HG02884 (cell line): ENCODE measurements at regions not wholly inside any gene's neighbourhood (a gene's known extent, or its start where the extent isn't known, plus 50 kb on each side); places are given as distances from the start of the nearest gene placed in this dataset.

Experiments
- ATAC-seq: cut with Tn5 transposase; IDR thresholded peaks from one replicate; pipeline ENCODE4 v1.9.1; 2021; ENCODE audit warnings: mild to moderate bottlenecking, moderate library complexity; ENCODE audit not compliant: unreplicated experiment

GRCh38 chr9:80223897-80224296 is 652.1 kb downstream of the TLE4 start:
- ATAC-seq = no peak

GRCh38 chr9:80222466-80223169 is 650.9 kb downstream of the TLE4 start:
- ATAC-seq = no peak

- ATAC-seq = no peak
Observed at GRCh38 chr9:80218328-80218727, 646.6 kb downstream of the TLE4 start.

DNA sequence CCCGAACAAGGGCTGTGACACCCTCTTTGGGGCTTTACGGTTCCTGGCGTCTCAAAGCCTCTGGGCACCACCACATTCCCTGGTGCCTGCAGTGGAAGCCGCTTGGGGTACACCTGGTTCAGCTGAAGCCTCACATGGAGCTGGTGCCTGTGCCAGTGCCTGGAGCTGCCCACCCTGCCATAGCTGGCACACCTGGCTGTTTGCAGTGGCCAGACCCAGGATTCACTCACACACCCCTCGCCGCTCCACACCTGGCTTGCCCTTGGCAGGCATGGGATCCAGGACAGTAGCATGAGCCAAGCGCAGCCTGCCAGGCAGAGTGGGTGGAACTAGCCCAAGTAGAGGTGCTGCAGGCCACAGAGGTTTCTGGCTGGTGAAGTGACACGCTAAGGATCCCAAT is 641.8 kb downstream of the TLE4 start:
- no peak for ATAC-seq

GRCh38 chr9:80208696-80209095 is 636.9 kb downstream of the TLE4 start:
- no peak for ATAC-seq

DNA sequence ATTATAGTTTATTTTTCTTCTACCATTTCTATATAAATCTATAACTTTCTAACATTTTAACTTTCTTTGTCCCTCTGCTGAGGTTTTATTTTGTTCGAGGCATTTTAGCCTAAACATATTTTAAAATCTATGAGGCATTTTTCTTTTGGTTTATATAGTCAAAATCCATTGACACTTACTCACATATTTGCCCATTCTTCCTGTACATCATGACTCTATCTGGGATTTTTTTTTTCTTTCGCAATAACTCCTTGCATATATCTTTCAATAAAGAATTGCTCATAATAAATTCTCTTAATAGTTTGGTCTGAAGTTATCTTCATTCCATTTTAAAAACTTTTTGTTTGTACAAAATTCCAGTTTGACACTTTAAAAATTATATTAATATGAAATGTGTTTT is 632.3 kb downstream of the TLE4 start:
- no peak for ATAC-seq

DNA sequence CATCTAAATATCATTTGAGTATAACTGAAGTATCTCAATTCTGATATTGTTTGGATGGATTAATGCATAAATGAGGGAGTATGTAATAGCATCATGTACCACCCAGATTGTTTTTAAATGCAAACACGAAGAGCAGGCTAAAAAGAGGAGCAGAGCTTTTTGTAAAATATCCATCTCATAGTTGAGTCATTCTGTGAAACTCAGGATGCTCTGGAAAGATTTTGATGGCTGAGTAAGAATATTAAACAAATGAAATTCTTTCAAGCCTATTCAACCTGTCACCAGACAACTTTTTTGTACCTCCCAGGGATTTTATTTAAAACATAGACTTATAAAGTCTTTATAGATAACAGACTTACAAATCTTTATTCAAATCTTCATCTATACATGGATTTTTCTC is 625.9 kb downstream of the TLE4 start:
- ATAC-seq = no peak

GRCh38 chr9:80191108-80191507 is 619.3 kb downstream of the TLE4 start:
- no peak for ATAC-seq

DNA sequence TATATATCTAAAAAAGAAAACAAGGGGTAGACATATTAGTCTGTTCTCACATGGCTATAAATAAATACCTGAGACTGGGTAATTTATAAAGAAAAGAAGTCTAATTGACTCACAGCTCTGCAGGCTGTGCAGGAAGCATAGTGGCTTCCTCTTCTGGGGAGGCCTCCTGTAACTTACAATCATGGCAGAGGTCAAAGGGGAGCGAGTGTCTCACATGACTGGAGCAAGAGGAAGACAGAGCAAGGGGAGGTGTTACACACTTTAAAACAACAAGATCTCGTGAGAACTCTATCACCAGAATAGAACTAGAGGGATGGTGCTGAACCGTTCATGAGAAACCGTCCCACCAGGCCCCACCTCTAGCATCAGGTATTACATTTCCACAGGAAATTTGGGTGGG is 616.8 kb downstream of the TLE4 start:
- no peak for ATAC-seq

DNA sequence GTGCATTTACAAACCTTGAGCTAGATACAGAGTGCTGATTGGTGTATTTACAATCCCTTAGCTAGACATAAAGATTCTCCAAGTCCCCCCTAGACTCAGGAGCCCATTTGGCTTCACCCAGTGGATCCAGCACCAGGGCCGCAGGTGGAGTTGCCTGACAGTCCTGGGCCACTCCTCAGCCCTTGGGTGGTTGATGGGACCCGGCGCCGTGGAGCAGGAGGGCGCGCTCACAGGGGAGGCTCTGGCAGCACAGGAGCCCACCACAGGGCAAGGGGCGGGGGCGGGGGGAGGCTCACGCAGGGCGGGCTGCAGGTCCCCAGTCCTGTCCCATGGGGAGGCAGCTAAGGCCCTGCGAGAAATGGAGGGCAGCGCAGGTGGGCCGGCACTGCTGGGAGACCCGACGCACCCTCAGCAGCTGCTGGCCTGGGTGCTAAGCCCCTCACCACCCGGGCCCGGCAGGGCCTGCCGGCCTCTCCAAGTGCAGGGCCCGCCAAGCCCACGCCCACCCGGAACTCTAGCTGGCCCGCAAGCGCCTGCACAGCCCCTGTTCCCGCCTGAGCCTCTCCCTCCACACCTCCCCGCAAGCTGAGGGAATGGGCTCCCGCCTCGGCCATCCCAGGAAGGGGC is 613.5 kb downstream of the TLE4 start:
- no peak for ATAC-seq

DNA sequence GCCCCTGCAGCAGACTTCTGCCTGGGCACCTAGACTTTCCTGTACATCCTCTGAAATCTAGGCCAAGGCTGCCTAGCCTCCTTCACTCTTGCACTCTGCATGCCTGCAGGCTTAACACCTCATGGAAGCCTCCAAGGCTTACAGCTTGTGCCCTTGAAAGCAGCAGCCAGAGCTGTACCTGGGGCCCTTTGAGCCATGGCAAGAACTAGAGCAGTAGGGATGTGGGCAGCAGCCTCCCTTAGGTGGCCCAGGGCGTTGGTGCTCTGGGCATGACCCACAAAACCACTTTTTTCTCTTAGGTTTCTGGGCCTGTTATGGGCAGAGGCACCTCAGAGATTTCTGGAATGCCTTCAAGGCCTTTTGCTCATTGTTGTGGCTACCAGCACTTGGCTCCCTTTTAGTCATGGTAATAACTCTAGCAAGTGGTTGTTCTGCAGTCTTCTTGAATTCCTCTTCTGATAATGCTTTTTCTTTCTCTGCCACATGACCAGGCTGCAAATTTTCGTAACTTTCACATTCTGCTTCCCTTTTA is 606.2 kb downstream of the TLE4 start:
- no peak for ATAC-seq

- ATAC-seq = no peak
Observed at GRCh38 chr9:80175286-80176150, 603.8 kb downstream of the TLE4 start.

- ATAC-seq = peak; percentile 67
Observed at GRCh38 chr9:80163889-80164288, 592.1 kb downstream of the TLE4 start.

- no peak for ATAC-seq
Observed at GRCh38 chr9:80158554-80159170, 586.9 kb downstream of the TLE4 start.

DNA sequence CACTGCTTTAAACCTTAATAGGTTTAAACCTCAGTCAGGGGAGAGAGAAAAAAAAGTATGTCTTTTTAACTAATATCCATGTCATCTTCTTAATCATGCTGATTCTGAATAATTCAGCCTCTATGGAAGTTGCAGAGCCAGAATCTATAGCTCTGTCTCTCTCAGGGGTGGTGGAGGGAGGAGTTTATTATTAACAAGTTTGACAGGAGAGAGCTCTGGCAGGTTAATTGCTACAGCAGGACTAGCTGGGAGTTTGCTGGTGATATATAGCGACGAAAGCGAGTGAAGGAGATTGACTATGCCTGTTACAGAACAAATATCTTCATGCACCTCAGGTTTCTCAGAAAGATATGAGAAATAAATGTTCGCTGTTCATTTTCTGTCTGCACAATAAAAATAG is 586.4 kb downstream of the TLE4 start:
- peak; percentile 11 for ATAC-seq

DNA sequence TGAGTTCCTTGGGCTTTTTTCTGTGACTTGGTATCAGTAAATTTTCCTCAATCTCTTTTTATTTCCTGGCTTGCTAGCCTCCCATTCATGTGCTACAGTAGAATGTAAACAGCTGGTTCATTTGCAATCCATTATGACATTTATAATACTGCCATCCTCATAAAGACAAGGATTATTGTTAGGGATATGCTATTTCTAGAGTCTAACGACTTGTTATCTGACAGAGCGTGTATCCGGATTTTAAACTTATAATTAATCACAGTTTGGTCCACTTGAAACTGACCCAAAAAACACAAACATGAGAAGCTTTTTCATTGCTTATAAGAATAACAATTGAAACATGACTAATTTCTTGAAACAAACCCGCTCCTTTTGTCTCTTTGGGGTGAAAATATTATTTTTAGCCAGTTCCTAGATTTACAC is 585.8 kb downstream of the TLE4 start:
- peak; percentile 31 for ATAC-seq

DNA sequence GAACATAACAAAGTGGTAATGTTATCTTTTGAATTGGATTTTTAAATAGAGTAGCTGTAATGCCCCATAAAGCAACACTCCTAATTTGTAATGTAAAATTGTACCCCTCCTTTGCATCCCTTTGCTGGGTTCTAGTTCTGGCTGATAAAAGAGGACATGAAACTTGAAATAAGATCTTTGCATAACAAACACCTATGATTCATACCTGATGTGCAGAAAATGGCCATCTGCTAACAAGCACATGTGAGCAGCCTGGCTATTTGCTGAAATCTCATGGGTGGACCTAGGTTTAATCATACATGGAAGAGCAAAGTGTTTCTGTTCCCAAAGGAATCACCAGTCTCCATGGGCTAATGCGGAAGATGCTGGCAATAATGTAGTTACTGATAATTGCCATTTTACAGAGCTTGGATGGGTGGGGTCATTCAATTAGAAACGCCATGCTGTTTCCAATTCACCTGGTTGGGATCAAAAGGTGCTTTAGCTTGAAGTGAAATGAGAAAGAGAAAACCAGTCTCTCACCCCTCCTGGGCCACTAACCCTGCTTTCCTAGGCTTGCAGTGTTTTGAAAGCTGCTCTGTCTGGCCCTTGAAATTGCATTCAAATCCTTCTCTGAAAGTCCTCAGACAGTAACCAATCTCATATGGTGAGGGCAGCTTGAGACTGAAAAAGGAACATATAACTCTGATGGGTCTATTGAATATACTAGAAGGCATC is 585.1 kb downstream of the TLE4 start:
- peak; percentile 78 for ATAC-seq

GRCh38 chr9:80156262-80156661 is 584.5 kb downstream of the TLE4 start:
- no peak for ATAC-seq

DNA sequence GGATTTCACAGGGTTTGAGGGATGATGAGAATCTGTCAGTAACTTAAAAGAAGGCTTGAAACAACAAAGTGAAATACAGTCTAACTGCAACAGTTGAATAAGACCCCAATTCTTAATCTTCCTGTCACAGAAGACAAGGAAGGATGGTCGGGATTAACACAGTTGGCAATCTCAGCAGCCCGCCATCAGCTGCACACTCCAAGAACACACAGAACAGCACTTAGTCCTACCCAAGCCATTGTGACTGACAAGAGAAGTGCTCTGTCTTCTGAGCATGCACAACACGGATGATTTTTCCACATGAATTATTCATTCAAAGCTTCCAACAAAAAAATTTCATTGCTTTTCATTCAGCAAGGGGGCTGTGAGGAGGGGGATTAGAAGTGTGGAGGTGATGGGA is 576.1 kb downstream of the TLE4 start:
- no peak for ATAC-seq

DNA sequence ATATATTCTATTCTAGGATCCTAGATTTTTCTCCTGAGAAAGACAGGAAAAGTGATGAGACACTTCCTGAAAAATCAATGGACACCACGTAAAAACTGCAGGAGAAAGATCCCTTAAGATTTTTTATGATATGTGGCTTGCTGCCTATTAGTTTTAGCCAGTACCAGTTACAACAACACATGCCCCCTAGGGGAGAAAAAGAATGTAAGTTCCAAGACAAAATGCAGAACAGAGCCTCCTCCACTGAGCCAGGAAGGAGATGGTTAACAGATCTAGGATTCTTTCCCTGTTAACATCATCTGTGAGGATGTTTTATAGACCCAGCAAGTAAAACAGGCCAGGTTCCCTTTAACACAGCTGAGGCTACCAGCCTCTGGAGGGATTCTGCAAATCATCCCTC is 574.7 kb downstream of the TLE4 start:
- ATAC-seq = peak; percentile 67

- ATAC-seq = no peak
Observed at GRCh38 chr9:80144856-80145255, 573.1 kb downstream of the TLE4 start.
